Immature natural killer cell (primary cell): ENCODE measurements at regions not wholly inside any gene's neighbourhood (a gene's known extent, or its start where the extent isn't known, plus 50 kb on each side); places are given as distances from the start of the nearest gene placed in this dataset.
"Not testable (repeated sequence)": the region's sequence is repeated elsewhere in the genome, so short reads cannot be mapped to it uniquely, and the experiment has no call there.

Experiments
- DNase-seq, 3 donors: peaks; one replicate each; pipeline ENCODE4 v3.0.0; 2022; ENCODE audit warnings: mixed read lengths in 1 of 3
- H3K27ac Mint-ChIP-seq, 6 donors: one replicate each; pipeline ENCODE4 v1.8.0; 2020; ENCODE audit warnings: mixed read lengths in 6 of 6, mild to moderate bottlenecking in 5 of 6, inconsistent platforms in 4 of 6, moderate library complexity in 3 of 6
- H3K27me3 Mint-ChIP-seq, 3 donors: one replicate each; pipeline ENCODE4 v1.8.0; 2020 to 2021; ENCODE audit warnings: low read depth in 3 of 3, mild to moderate bottlenecking in 3 of 3, mixed read lengths in 3 of 3, moderate library complexity in 3 of 3, inconsistent platforms in 1 of 3
- H3K36me3 Mint-ChIP-seq, 3 donors: one replicate each; pipeline ENCODE4 v1.8.0; 2020; ENCODE audit warnings: mixed read lengths in 3 of 3, inconsistent platforms in 2 of 3, mild to moderate bottlenecking in 2 of 3
- H3K4me1 Mint-ChIP-seq, 2 donors: one replicate each; pipeline ENCODE4 v1.8.0; 2020; ENCODE audit warnings: inconsistent platforms in 2 of 2, mild to moderate bottlenecking in 2 of 2, mixed read lengths in 2 of 2, moderate library complexity in 1 of 2
- H3K4me3 Mint-ChIP-seq, 5 donors: one replicate each; pipeline ENCODE4 v1.8.0; 2020; ENCODE audit warnings: mild to moderate bottlenecking in 5 of 5, mixed read lengths in 5 of 5, inconsistent platforms in 3 of 5, moderate library complexity in 3 of 5
- H3K9me3 Mint-ChIP-seq, 6 donors: one replicate each; pipeline ENCODE4 v1.8.0; 2020; ENCODE audit warnings: mild to moderate bottlenecking in 6 of 6, mixed read lengths in 6 of 6, inconsistent platforms in 4 of 6, moderate library complexity in 3 of 6

DNA sequence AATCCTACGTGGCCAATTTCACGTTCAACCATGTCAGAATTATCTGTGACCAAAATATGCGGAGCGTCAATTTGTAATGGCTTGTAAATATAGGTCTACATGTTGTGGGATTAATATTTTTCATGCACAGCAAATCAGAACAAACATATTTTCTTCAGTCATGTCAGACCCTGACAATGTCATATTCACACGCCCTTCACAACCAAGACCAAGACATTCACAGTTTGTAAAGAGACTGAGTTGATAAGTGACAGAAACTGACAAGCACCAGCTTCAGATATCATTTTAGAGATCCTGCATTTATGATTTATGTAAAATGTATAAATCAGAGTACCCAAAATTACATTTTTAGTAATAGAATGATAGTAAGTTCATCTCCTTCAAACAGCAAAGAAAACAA is 57.3 kb upstream of the NOVA1 start:
- Mint-ChIP-seq H3K9me3 (peaks cover 0 to 34% (median 9%) of the 10 kb centered on the region in 6 donors), H3K36me3 (no peaks in the 10 kb centered on the region)
- DNase-seq: no peak

DNA sequence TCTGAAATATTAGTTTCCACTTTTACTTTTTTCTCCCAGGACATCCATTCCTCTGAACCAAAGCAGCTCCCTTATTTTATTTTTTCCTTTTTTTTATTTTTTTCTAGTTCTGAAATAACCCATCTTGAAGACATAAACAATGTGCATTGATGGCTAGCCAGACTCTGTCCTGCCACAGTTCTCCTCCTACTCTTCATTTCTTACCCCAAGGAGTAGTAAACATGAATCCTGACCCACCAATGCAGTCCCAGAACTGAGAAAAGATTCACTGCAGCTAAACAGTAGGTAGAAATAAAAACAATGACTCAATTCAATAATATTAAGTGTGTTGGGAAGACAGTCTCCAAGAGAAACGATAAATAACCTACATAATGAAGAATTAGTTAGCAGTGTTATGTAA is 65.7 kb upstream of the NOVA1 start:
- Mint-ChIP-seq H3K27ac (no peak overlapping the region), H3K36me3 (no peaks in the 10 kb centered on the region), H3K9me3 (peaks cover 7 to 64% (median 27%) of the 10 kb centered on the region in 6 donors), H3K27me3 (no peaks in the 10 kb centered on the region), H3K4me1 (no peaks in the 10 kb centered on the region), H3K4me3 (no peak overlapping the region)
- no peak for DNase-seq

More for the DNA sequence above, 57.3 kb upstream of the NOVA1 start:
- Mint-ChIP-seq H3K4me1 (no peaks in the 10 kb centered on the region), H3K27ac (no peak overlapping the region), H3K27me3 (no peaks in the 10 kb centered on the region), H3K4me3 (no peak overlapping the region)

DNA sequence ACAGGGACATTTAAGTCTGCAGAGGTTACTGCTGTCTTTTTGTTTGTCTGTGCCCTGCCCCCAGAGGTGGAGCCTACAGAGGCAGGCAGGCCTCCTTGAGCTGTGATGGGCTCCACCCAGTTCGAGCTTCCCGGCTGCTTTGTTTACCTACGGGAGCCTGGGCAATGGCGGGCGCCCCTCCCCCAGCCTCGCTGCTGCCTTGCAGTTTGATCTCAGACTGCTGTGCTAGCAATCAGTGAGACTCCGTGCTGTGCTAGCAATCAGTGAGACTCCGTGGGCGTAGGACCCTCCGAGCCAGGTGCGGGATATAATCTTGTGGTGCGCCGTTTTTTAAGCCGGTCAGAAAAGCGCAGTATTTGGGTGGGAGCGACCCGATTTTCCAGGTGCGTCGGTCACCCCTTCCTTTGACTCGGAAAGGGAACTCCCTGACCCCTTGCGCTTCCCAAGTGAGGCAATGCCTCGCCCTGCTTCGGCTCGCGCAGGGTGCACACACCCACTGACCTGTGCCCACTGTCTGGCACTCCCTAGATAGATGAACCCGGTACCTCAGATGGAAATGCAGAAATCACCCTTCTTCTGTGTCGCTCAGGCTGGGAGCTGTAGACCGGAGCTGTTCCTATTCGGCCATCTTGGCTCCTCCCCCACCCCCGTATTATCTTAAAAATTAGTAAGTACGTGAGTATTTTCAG is 81.0 kb upstream of the NOVA1 start:
- H3K36me3 Mint-ChIP-seq, H3K27ac Mint-ChIP-seq, H3K4me1 Mint-ChIP-seq, H3K4me3 Mint-ChIP-seq, H3K27me3 Mint-ChIP-seq, DNase-seq: not testable (repeated sequence)
- H3K9me3 Mint-ChIP-seq: peaks cover 7 to 32% (median 23%) of the 10 kb centered on the region in 6 donors

DNA sequence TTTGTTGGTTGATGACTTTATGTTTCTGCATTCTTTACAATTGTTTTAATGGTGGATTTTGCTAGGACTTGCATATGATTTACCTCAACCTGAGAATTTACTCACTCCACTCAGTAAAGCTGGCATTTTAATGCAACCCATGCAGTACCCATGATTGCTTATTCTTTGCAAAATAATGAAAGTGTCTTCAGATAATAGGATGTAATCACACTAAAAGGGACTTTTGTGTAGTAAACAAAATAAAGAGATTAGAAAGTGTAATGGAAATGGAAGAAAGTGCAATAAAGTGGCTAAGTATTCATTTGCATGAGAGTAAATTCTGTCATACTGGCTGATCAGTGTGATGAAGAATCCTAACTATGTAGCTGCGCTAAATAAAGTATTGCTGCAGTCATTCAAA is 87.6 kb upstream of the NOVA1 start:
- Mint-ChIP-seq H3K4me3 (no peak overlapping the region), H3K36me3 (no peaks in the 10 kb centered on the region), H3K27ac (no peak overlapping the region)

DNA sequence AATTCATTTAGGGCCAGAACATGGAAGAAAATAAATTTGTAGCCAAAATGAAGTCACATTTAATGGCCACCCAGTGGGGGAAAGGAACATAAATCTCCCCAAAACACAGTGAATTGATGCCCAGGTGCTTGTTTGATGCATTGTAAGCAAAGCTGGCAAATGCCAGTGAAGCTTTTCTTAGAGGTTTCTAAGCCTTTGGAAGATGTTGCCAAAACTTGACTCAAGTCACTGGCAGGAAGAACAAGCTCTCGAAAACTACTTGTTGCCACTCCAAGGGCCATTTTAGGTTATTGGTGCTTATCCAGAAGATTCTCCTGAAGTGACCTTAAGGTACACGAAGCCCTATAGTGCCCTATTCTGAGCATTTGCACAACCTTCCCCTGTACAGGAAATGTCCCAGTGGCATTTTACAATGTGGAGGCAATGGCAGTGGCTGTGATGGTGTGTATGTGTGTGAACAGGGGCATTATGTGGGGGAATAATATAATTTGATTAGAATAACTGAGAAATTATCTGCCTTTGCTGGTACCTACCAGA is 89.5 kb upstream of the NOVA1 start:
- H3K27me3 Mint-ChIP-seq: no peaks in the 10 kb centered on the region

More for the DNA sequence above, 87.6 kb upstream of the NOVA1 start:
- DNase-seq: no peak
- H3K9me3 Mint-ChIP-seq: peaks cover 6 to 35% (median 22%) of the 10 kb centered on the region in 6 donors
- no peaks in the 10 kb centered on the region for H3K4me1 Mint-ChIP-seq
- no peaks in the 10 kb centered on the region for H3K27me3 Mint-ChIP-seq

GRCh38 chr14:26694521-26694920 is 96.7 kb upstream of the NOVA1 start:
- Mint-ChIP-seq H3K4me3 (no peak overlapping the region), H3K4me1 (no peaks in the 10 kb centered on the region), H3K36me3 (no peaks in the 10 kb centered on the region), H3K27me3 (peaks cover 0 to 6% (median 2%) of the 10 kb centered on the region in 3 donors), H3K9me3 (peaks cover 11 to 56% (median 23%) of the 10 kb centered on the region in 6 donors), H3K27ac (no peak overlapping the region)
- DNase-seq: no peak

More for the DNA sequence above, 89.5 kb upstream of the NOVA1 start:
- Mint-ChIP-seq H3K36me3 (no peaks in the 10 kb centered on the region), H3K9me3 (peaks cover 5 to 47% (median 24%) of the 10 kb centered on the region in 6 donors), H3K4me3 (no peak overlapping the region), H3K27ac (no peak overlapping the region), H3K4me1 (no peaks in the 10 kb centered on the region)
- DNase-seq: no peak

GRCh38 chr14:26702721-26703230 is 104.9 kb upstream of the NOVA1 start:
- no peak overlapping the region for H3K27ac Mint-ChIP-seq
- no peaks in the 10 kb centered on the region for H3K4me1 Mint-ChIP-seq
- no peak for DNase-seq
- H3K27me3 Mint-ChIP-seq: peaks cover 0 to 6% (median 2%) of the 10 kb centered on the region in 3 donors
- peaks cover 3 to 35% (median 26%) of the 10 kb centered on the region in 6 donors for H3K9me3 Mint-ChIP-seq
- H3K4me3 Mint-ChIP-seq: no peak overlapping the region
- peaks cover 0 to 4% (median 0%) of the 10 kb centered on the region in 3 donors for H3K36me3 Mint-ChIP-seq

GRCh38 chr14:26703686-26704366 is 106.0 kb upstream of the NOVA1 start:
- Mint-ChIP-seq H3K4me1 (no peaks in the 10 kb centered on the region), H3K9me3 (peaks cover 0 to 32% (median 26%) of the 10 kb centered on the region in 6 donors), H3K27ac (no peak overlapping the region), H3K27me3 (peaks cover 0 to 2% (median 0%) of the 10 kb centered on the region in 3 donors), H3K36me3 (peaks cover 0 to 4% (median 0%) of the 10 kb centered on the region in 3 donors), H3K4me3 (no peak overlapping the region)
- no peak for DNase-seq

GRCh38 chr14:26707234-26707633 is 109.4 kb upstream of the NOVA1 start:
- DNase-seq: no peak
- H3K27ac Mint-ChIP-seq: no peak overlapping the region
- H3K9me3 Mint-ChIP-seq: peaks cover 0 to 32% (median 10%) of the 10 kb centered on the region in 6 donors
- no peak overlapping the region for H3K4me3 Mint-ChIP-seq
- H3K36me3 Mint-ChIP-seq: peaks cover 0 to 4% (median 0%) of the 10 kb centered on the region in 3 donors
- no peaks in the 10 kb centered on the region for H3K4me1 Mint-ChIP-seq
- peaks cover 0 to 2% (median 0%) of the 10 kb centered on the region in 3 donors for H3K27me3 Mint-ChIP-seq

GRCh38 chr14:26709019-26709418 is 111.2 kb upstream of the NOVA1 start:
- no peak for DNase-seq
- Mint-ChIP-seq H3K4me3 (no peak overlapping the region), H3K9me3 (peaks cover 0 to 25% (median 7%) of the 10 kb centered on the region in 6 donors), H3K27me3 (peaks cover 0 to 2% (median 0%) of the 10 kb centered on the region in 3 donors), H3K4me1 (no peaks in the 10 kb centered on the region), H3K27ac (no peak overlapping the region), H3K36me3 (peaks cover 0 to 2% (median 0%) of the 10 kb centered on the region in 3 donors)

DNA sequence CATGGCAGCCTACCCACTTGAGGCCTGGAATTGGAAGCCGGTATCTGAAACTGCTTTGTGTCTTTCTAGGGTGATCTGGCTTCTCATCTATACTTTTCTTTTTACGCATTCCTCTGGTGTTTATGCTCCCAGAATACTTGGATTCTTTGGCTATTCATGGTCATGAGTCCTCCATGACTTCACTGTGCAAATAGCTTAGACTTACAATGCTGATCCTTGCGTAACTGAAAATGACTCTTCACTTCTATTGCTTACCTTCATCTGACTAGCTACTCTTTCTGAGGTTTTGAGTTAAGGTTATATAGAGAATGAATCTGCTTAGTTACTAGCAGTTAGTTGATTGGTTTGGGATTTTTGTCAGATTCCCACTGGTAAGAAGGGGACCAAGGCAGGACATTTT is 121.7 kb upstream of the NOVA1 start:
- Mint-ChIP-seq H3K4me1 (no peaks in the 10 kb centered on the region), H3K36me3 (no peaks in the 10 kb centered on the region), H3K27me3 (no peaks in the 10 kb centered on the region), H3K27ac (no peak overlapping the region), H3K4me3 (no peak overlapping the region), H3K9me3 (peaks cover 10 to 54% (median 17%) of the 10 kb centered on the region in 6 donors)
- no peak for DNase-seq

- no peak overlapping the region for H3K4me3 Mint-ChIP-seq
- H3K27ac Mint-ChIP-seq: no peak overlapping the region
- peaks cover 8 to 34% (median 20%) of the 10 kb centered on the region in 6 donors for H3K9me3 Mint-ChIP-seq
- H3K27me3 Mint-ChIP-seq: no peaks in the 10 kb centered on the region
- no peaks in the 10 kb centered on the region for H3K4me1 Mint-ChIP-seq
- no peak for DNase-seq
- H3K36me3 Mint-ChIP-seq: no peaks in the 10 kb centered on the region
Observed at GRCh38 chr14:26722258-26722657, 124.4 kb upstream of the NOVA1 start.

GRCh38 chr14:26729851-26730250 is 132.0 kb upstream of the NOVA1 start:
- H3K4me1 Mint-ChIP-seq: no peaks in the 10 kb centered on the region
- H3K27me3 Mint-ChIP-seq: peaks cover 0 to 4% (median 0%) of the 10 kb centered on the region in 3 donors
- no peak overlapping the region for H3K4me3 Mint-ChIP-seq
- DNase-seq: no peak
- peaks cover 5 to 24% (median 12%) of the 10 kb centered on the region in 6 donors for H3K9me3 Mint-ChIP-seq
- peaks cover 0 to 3% (median 0%) of the 10 kb centered on the region in 3 donors for H3K36me3 Mint-ChIP-seq
- H3K27ac Mint-ChIP-seq: no peak overlapping the region
